Esophagus (tissue), 2 donors: ENCODE measurements at regions not wholly inside any gene's neighbourhood (a gene's known extent, or its start where the extent isn't known, plus 50 kb on each side); places are given as distances from the start of the nearest gene placed in this dataset.

Source experiments
- H3K27ac ChIP-seq, 2 donors: one replicate each; pipeline ENCODE4 v1.5.1; 2013; ENCODE audit warnings: low read depth in 2 of 2, mild to moderate bottlenecking in 2 of 2, inconsistent platforms in 1 of 2, low read length in 1 of 2, moderate library complexity in 1 of 2
- H3K27me3 ChIP-seq, 2 donors: one replicate each; pipeline ENCODE4 v1.6.1; 2013; ENCODE audit warnings: low read length in 2 of 2, control low read depth in 1 of 2, mild to moderate bottlenecking in 1 of 2; ENCODE audit not compliant: insufficient read depth in 2 of 2, control insufficient read depth in 1 of 2
- H3K36me3 ChIP-seq, 2 donors: one replicate each; pipeline ENCODE4 v1.6.1; 2013; ENCODE audit warnings: low read length in 1 of 2; ENCODE audit not compliant: control insufficient read depth in 2 of 2, insufficient read depth in 2 of 2
- H3K4me1 ChIP-seq, 2 donors: one replicate each; pipeline ENCODE4 v1.6.1; 2013; ENCODE audit warnings: low read length in 1 of 2; ENCODE audit not compliant: control insufficient read depth in 2 of 2, insufficient read depth in 2 of 2
- H3K4me3 ChIP-seq, 2 donors: one replicate each; pipeline ENCODE4 v1.5.1; 2013; ENCODE audit warnings: low read length in 2 of 2, mild to moderate bottlenecking in 2 of 2, low read depth in 1 of 2, moderate library complexity in 1 of 2
- H3K9me3 ChIP-seq, 2 donors: one replicate each; pipeline ENCODE4 v1.6.1; 2013; ENCODE audit warnings: mild to moderate bottlenecking in 2 of 2, low read depth in 1 of 2, low read length in 1 of 2, moderate library complexity in 1 of 2; ENCODE audit not compliant: control insufficient read depth in 2 of 2, insufficient read depth in 1 of 2
- WGBS, 2 donors: extraction: QIAGEN DNeasy Blood & Tissue Kit; methylation state at CpG; one replicate each; pipeline ENCODE4 v1.1.7; 2013; 5-methylcytosine and 5-hydroxymethylcytosine counted together
- donor health status: healthy with polysubstance abuse.
- donor health status: Bipolar disorder and iron deficiency.

GRCh38 chr13:29713839-29714238 lies 118.4 kb upstream of the SLC7A1 start:
- 46 to 61% methylated on average over 2 of the region's 2 CpGs for WGBS, 2 donors
- H3K27ac ChIP-seq = no peak overlapping the region
- peaks cover 0 to 5% of the 10 kb centered on the region in 2 donors for H3K9me3 ChIP-seq
- no peak overlapping the region for H3K4me3 ChIP-seq
- H3K4me1 ChIP-seq = no peaks in the 10 kb centered on the region
- H3K27me3 ChIP-seq = no peaks in the 10 kb centered on the region
- no peaks in the 10 kb centered on the region for H3K36me3 ChIP-seq

GRCh38 chr13:29711776-29712175 lies 116.3 kb upstream of the SLC7A1 start:
- no peak overlapping the region for H3K4me3 ChIP-seq
- peaks cover 0 to 5% of the 10 kb centered on the region in 2 donors for H3K9me3 ChIP-seq
- 77 to 84% methylated on average over 4 of the region's 4 CpGs for WGBS, 2 donors
- H3K27me3 ChIP-seq = no peaks in the 10 kb centered on the region
- no peaks in the 10 kb centered on the region for H3K4me1 ChIP-seq
- H3K36me3 ChIP-seq = no peaks in the 10 kb centered on the region
- no peak overlapping the region for H3K27ac ChIP-seq

GRCh38 chr13:29710511-29710910 lies 115.0 kb upstream of the SLC7A1 start:
- Histone ChIP-seq H3K4me3 (no peak overlapping the region), H3K9me3 (peaks cover 0 to 5% of the 10 kb centered on the region in 2 donors), H3K36me3 (no peaks in the 10 kb centered on the region), H3K27me3 (no peaks in the 10 kb centered on the region), H3K4me1 (no peaks in the 10 kb centered on the region), H3K27ac (no peak overlapping the region)
- 89 to 92% methylated on average over 1 of the region's 1 CpG for WGBS, 2 donors

- H3K4me1 ChIP-seq = no peaks in the 10 kb centered on the region
- 40 to 42% methylated on average over 14 of the region's 14 CpGs for WGBS, 2 donors
- no peaks in the 10 kb centered on the region for H3K27me3 ChIP-seq
- H3K9me3 ChIP-seq = peaks cover 0 to 5% of the 10 kb centered on the region in 2 donors
- H3K4me3 ChIP-seq = no peak overlapping the region
- no peak overlapping the region for H3K27ac ChIP-seq
- no peaks in the 10 kb centered on the region for H3K36me3 ChIP-seq
Measured at GRCh38 chr13:29709407-29710069, 114.0 kb upstream of the SLC7A1 start.

- Histone ChIP-seq H3K27ac (peak overlapping the region in 1 of 2 donors; percentile 2), H3K9me3 (no peaks in the 10 kb centered on the region), H3K27me3 (no peaks in the 10 kb centered on the region), H3K36me3 (no peaks in the 10 kb centered on the region), H3K4me1 (peaks cover 0 to 2% of the 10 kb centered on the region in 2 donors), H3K4me3 (no peak overlapping the region)
- 55 to 61% methylated on average over 7 of the region's 7 CpGs for WGBS, 2 donors
Measured at GRCh38 chr13:29707876-29708543, 112.5 kb upstream of the SLC7A1 start.

GRCh38 chr13:29706923-29707322 lies 111.4 kb upstream of the SLC7A1 start:
- Histone ChIP-seq H3K27me3 (no peaks in the 10 kb centered on the region), H3K4me1 (peaks cover 0 to 4% of the 10 kb centered on the region in 2 donors), H3K4me3 (no peak overlapping the region), H3K9me3 (no peaks in the 10 kb centered on the region), H3K27ac (no peak overlapping the region), H3K36me3 (no peaks in the 10 kb centered on the region)
- WGBS, 2 donors = 82 to 83% methylated on average over 9 of the region's 9 CpGs

- no peak overlapping the region for H3K4me3 ChIP-seq
- WGBS, 2 donors = 26 to 36% methylated on average over 3 of the region's 3 CpGs
- H3K27me3 ChIP-seq = no peaks in the 10 kb centered on the region
- H3K36me3 ChIP-seq = no peaks in the 10 kb centered on the region
- peak overlapping the region; percentile 46 to 64 for H3K27ac ChIP-seq
- no peaks in the 10 kb centered on the region for H3K9me3 ChIP-seq
- H3K4me1 ChIP-seq = peaks cover 0 to 4% of the 10 kb centered on the region in 2 donors
Measured at GRCh38 chr13:29704648-29705047, 109.2 kb upstream of the SLC7A1 start.

- no peak overlapping the region for H3K4me3 ChIP-seq
- no peaks in the 10 kb centered on the region for H3K36me3 ChIP-seq
- 55 to 57% methylated on average over 4 of the region's 4 CpGs for WGBS, 2 donors
- H3K9me3 ChIP-seq = no peaks in the 10 kb centered on the region
- no peaks in the 10 kb centered on the region for H3K27me3 ChIP-seq
- peak overlapping the region; percentile 76 to 79 for H3K27ac ChIP-seq
- peaks cover 0 to 4% of the 10 kb centered on the region in 2 donors for H3K4me1 ChIP-seq
Measured at GRCh38 chr13:29703421-29703820, 107.9 kb upstream of the SLC7A1 start.

- Histone ChIP-seq H3K36me3 (no peaks in the 10 kb centered on the region), H3K4me1 (peaks cover 0 to 4% of the 10 kb centered on the region in 2 donors)
Measured at GRCh38 chr13:29702912-29703351, 107.4 kb upstream of the SLC7A1 start.

GRCh38 chr13:29698106-29698505 lies 102.6 kb upstream of the SLC7A1 start:
- no peaks in the 10 kb centered on the region for H3K9me3 ChIP-seq
- no peak overlapping the region for H3K4me3 ChIP-seq
- H3K27ac ChIP-seq = no peak overlapping the region
- 49 to 68% methylated on average over 3 of the region's 3 CpGs for WGBS, 2 donors
- H3K36me3 ChIP-seq = no peaks in the 10 kb centered on the region
- H3K27me3 ChIP-seq = no peaks in the 10 kb centered on the region
- peaks cover 3 to 6% of the 10 kb centered on the region in 2 donors for H3K4me1 ChIP-seq

More at GRCh38 chr13:29702912-29703351, 107.4 kb upstream of the SLC7A1 start:
- no peaks in the 10 kb centered on the region for H3K27me3 ChIP-seq
- 22 to 42% methylated on average over 13 of the region's 13 CpGs for WGBS, 2 donors
- H3K27ac ChIP-seq = peak overlapping the region; percentile 76 to 79
- no peak overlapping the region for H3K4me3 ChIP-seq
- no peaks in the 10 kb centered on the region for H3K9me3 ChIP-seq
